Epithelial cell of prostate (primary cell): ENCODE measurements at regions not wholly inside any gene's neighbourhood (a gene's known extent, or its start where the extent isn't known, plus 50 kb on each side); places are given as distances from the start of the nearest gene placed in this dataset.
"Not testable (repeated sequence)": the region's sequence is repeated elsewhere in the genome, so short reads cannot be mapped to it uniquely, and the experiment has no call there.

Experiments
- DNase-seq: peaks from one replicate; pipeline ENCODE4 v3.0.0-alpha.2; 2011; ENCODE audit warnings: low read depth, low spot score
- H3K27ac ChIP-seq: fragments of 450-650 bp; 2 replicates; pipeline ENCODE4 v1.5.1; 2017; ENCODE audit warnings: mild to moderate bottlenecking

- no peak overlapping the region for H3K27ac ChIP-seq
- no peak for DNase-seq
Observed at GRCh38 chr3:177604181-177604580, 406.9 kb upstream of the TBL1XR1 start.

GRCh38 chr3:177606891-177607290, 409.6 kb upstream of the TBL1XR1 start:
- peak overlapping the region; percentile 40 for H3K27ac ChIP-seq
- DNase-seq = no peak

GRCh38 chr3:177607589-177607988, 410.3 kb upstream of the TBL1XR1 start:
- peak overlapping the region; percentile 40 for H3K27ac ChIP-seq
- no peak for DNase-seq

- DNase-seq = no peak
- no peak overlapping the region for H3K27ac ChIP-seq
Observed at GRCh38 chr3:177608443-177608842, 411.2 kb upstream of the TBL1XR1 start.

- no peak overlapping the region for H3K27ac ChIP-seq
- no peak for DNase-seq
Observed at GRCh38 chr3:177609613-177610012, 412.3 kb upstream of the TBL1XR1 start.

GRCh38 chr3:177610262-177610661, 413.0 kb upstream of the TBL1XR1 start:
- no peak overlapping the region for H3K27ac ChIP-seq
- no peak for DNase-seq

- DNase-seq = no peak
Observed at GRCh38 chr3:177610686-177611633, 413.7 kb upstream of the TBL1XR1 start.

GRCh38 chr3:177611752-177612334, 414.6 kb upstream of the TBL1XR1 start:
- H3K27ac ChIP-seq = no peak overlapping the region
- DNase-seq = no peak

More at GRCh38 chr3:177610686-177611633, 413.7 kb upstream of the TBL1XR1 start:
- H3K27ac ChIP-seq = no peak overlapping the region

GRCh38 chr3:177613901-177614300, 416.6 kb upstream of the TBL1XR1 start:
- no peak overlapping the region for H3K27ac ChIP-seq
- no peak for DNase-seq

- peak; percentile 60 for DNase-seq
- no peak overlapping the region for H3K27ac ChIP-seq
Observed at GRCh38 chr3:177615015-177615414, 417.7 kb upstream of the TBL1XR1 start.

GRCh38 chr3:177618873-177619733, 421.8 kb upstream of the TBL1XR1 start:
- no peak for DNase-seq
- H3K27ac ChIP-seq = peak overlapping the region; percentile 56

- DNase-seq = no peak
- H3K27ac ChIP-seq = peak overlapping the region; percentile 56
Observed at GRCh38 chr3:177620073-177620472, 422.8 kb upstream of the TBL1XR1 start.

GRCh38 chr3:177622520-177622919, 425.2 kb upstream of the TBL1XR1 start:
- no peak for DNase-seq
- no peak overlapping the region for H3K27ac ChIP-seq

GRCh38 chr3:177622982-177623617, 425.8 kb upstream of the TBL1XR1 start:
- no peak overlapping the region for H3K27ac ChIP-seq
- DNase-seq = no peak

- DNase-seq = no peak
- no peak overlapping the region for H3K27ac ChIP-seq
Observed at GRCh38 chr3:177624528-177625495, 427.5 kb upstream of the TBL1XR1 start.

GRCh38 chr3:177626045-177626444, 428.8 kb upstream of the TBL1XR1 start:
- H3K27ac ChIP-seq = no peak overlapping the region
- DNase-seq = no peak

- H3K27ac ChIP-seq, DNase-seq: not testable (repeated sequence)
Observed at GRCh38 chr3:177628095-177628719, 430.9 kb upstream of the TBL1XR1 start.

- H3K27ac ChIP-seq = no peak overlapping the region
- no peak for DNase-seq
Observed at GRCh38 chr3:177629276-177629675, 432.0 kb upstream of the TBL1XR1 start.
